Activated naive CD4-positive, alpha-beta T cell treated with anti-CD3 and anti-CD28 coated beads, Interleukin-2, amount 50 U/mL, for 16 hours (primary cell): ENCODE measurements at regions not wholly inside any gene's neighbourhood (a gene's known extent, or its start where the extent isn't known, plus 50 kb on each side); places are given as distances from the start of the nearest gene placed in this dataset.

Experiments
- DNase-seq: peaks from one replicate; pipeline ENCODE4 v3.0.0-alpha.2; 2020

DNA sequence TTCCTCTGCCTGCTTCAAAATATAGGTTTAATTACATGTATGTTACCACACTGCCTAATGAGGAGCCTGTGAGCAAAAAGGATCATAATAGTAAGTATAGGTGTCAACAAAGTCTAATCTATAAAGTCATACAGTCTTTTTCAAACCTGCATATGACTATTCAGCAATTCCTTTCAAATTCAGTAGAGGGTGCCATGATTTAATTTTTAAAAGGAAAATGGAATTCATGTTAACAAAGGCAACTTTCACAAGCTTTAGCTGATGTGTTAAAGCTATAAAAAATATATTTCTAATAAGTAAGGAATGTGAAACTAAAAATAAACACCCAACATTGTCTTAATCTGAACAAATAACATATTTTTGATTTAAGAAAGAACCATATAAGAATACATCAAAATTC is 52.1 kb downstream of the MPP7 start:
- DNase-seq, result no peak

GRCh38 chr10:28250358-28250757 is 52.5 kb downstream of the MPP7 start:
- no peak for DNase-seq

- DNase-seq, result no peak
These were observed 53.4 kb downstream of the MPP7 start for GRCh38 chr10:28249512-28249911.

GRCh38 chr10:28248092-28248491 is 54.8 kb downstream of the MPP7 start:
- no peak for DNase-seq

DNA sequence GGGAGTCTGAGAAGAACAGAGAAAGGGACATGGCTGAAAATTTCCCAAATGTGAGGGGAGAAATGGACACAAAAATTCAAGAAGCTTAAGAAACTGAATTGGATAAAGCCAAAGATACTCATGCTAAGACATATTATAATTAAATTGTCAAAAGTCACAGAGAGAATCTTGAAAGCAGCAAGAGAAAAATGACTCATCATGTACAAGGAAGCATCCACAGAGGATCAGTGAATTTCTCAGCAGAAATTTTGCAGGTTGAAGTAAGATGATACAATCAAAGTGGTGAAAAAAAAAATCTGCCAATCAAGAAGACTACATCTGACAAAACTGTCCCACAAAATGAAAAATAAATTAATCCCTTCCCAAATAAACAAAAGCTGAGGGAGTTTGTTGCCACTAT is 56.8 kb downstream of the MPP7 start:
- DNase-seq, result no peak

DNA sequence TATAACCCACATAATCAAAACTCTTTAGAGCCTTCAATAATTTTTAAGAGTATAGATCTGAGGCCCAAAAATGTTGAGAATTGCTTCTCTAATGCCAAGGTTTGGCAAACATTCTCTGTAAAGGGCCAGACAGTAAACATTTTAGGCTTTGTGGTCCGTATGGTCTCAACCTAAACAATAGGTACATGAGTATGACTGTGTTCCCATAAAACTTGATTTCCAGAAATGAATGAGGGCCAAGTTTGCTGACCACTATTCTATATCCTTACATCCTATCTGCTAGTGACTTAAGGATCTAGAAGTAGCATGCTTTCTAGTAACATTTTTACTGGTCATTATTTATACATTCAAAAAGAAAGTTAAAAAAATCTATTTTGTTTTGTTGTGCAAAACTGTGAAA is 58.9 kb downstream of the MPP7 start:
- DNase-seq, result no peak

DNA sequence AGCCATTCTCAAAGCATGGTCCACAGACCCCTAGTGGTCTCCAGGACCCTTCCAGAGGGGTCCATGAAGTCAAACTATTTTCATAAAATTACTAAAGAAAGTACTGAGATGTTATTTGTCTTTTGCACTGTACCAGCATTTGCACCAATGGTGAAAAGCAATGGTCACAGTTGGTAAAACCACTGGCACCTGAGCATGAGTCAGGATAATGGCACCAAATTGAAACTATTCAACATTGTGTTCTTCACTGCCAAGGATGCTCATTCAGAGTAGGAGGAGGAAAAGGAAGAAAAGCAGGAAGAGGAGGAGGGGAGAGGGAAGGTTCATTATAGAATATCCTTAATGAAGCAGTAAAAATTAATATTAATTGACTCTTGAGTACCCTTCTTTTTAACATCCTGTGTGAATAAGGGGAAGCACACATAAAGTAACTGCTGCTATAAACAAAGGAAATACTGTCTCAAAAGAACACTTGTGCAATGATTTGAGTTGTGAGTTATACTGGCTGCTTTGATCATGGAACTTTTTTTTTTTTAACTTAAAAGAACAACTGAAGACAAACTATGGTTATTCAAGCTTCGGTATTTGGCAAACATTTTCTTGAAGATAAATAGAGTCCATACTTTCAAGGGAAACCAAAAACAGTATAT is 60.2 kb downstream of the MPP7 start:
- no peak for DNase-seq

- peak; percentile 24 for DNase-seq
These were observed 61.0 kb downstream of the MPP7 start for GRCh38 chr10:28241741-28242399.

DNA sequence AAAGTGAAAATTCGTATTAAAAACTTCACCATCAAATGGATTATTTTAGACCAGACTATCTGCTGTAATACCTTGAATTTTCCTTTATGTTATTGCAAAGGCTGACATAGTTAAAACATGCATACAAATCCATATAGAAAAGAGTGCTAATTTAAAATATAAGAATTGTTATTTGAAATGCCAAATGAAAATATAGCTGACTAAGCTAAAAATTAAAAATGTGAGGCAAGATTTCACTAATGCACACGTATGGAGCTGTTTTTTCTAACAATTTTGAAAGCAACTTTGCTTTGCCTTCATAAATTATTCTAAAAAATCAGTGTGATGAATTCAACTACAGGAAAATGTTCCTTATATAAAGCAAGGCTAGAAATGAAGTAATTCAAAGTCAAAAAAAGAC is 62.5 kb downstream of the MPP7 start:
- no peak for DNase-seq

DNA sequence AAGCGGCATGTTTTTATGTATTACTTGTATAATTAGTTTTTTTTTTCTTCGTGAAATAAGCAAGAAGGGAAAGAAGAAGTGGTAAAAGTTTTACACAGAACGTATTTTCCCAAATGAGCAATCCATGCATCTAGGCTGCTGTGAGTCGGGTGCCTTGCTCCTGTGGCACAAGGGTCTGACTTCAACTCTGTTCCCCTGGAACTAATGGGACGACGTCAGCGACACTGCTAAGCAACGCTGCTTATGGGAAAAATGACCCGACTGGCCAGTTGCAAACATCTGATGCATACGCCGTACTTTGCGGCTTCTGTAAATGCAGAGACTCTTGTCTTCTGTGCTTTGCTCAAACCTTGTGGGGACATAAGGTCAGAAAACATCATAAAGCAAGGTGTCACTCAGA is 66.3 kb downstream of the MPP7 start:
- no peak for DNase-seq

- no peak for DNase-seq
These were observed 82.1 kb downstream of the MPP7 start for GRCh38 chr10:28220811-28221210.

DNA sequence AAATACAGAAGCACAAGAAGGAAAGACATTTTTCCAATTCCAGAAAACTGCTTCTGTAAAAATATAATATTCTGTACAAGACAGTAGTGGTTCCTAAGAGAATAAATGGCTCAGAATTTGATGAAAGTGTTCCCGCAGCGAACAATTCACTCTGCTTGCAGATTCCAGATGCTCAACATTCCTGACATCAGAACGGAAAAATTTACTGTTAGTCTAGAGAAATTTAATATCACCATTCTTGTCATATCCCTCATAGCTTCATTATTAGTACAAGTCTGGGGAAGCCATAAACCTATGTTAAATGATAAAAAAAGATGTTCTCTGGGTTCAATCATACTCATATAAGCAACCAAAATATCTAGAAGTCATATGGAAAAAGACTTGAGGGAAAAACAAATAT is 83.6 kb downstream of the MPP7 start:
- DNase-seq, result no peak

DNA sequence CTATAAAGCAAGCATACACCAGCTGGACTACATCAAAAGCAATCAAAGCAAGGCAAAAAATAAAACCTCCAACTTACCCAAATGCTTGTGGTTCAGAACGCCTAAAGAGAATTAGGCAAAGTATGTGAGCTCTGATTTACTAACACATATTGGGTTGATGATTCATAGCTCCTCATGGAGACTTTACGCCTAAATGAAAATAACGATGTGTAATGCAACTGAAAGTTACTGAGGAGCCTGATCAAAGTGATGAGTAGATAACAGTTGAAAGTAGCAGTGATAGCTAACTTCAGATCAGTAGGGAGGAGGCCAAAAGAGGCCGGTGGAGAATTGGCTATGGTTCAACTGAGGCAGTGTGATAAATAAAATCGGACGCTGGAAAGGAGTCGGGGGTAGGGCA is 85.0 kb downstream of the MPP7 start:
- peak; percentile 16 for DNase-seq

GRCh38 chr10:28215930-28216329 is 86.9 kb downstream of the MPP7 start:
- DNase-seq, result no peak

- no peak for DNase-seq
These were observed 88.6 kb downstream of the MPP7 start for GRCh38 chr10:28214219-28214618.

DNA sequence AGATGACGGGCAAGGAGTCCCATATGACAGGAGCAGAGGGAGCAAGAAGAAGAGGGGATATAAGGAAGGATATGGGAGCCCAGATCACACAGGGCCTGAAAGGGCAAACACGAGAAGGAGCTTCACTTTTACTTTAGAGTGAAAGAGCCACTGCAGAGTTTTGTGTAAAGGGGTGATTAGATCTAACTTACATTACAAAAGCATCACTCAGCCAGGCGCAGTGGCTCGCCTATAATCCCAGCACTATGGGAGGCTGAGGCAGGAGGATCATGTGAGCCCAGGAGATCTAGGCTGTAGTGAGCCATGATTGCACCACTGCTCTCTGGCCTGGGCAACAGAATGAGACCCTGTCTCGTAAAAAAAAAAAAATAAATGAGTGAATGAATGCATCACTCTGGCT is 91.1 kb downstream of the MPP7 start:
- DNase-seq, result no peak

GRCh38 chr10:28207799-28208198 is 95.1 kb downstream of the MPP7 start:
- no peak for DNase-seq

GRCh38 chr10:28202941-28203352 is 99.9 kb downstream of the MPP7 start:
- no peak for DNase-seq

- DNase-seq, result no peak
These were observed 101.2 kb downstream of the MPP7 start for GRCh38 chr10:28201410-28202400.

DNA sequence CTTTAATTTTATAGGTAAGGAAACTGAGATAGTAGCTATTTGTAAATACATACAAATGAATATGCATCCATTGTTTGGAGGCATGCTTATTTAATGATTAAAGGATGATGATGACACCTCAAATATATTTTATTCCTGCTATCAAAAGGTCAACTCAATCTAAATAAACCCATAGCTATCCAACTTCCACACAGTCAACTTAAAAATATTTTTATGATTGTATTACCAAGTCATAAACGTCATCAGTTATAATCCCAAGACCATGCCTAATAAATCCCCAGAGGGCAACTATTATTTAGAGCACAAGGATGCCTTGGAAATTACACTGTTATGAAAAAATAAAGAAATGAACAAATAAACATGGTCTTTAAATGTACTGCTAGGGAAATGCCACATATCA is 102.1 kb downstream of the MPP7 start:
- DNase-seq, result no peak

GRCh38 chr10:28199941-28200340 is 102.9 kb downstream of the MPP7 start:
- DNase-seq, result no peak

DNA sequence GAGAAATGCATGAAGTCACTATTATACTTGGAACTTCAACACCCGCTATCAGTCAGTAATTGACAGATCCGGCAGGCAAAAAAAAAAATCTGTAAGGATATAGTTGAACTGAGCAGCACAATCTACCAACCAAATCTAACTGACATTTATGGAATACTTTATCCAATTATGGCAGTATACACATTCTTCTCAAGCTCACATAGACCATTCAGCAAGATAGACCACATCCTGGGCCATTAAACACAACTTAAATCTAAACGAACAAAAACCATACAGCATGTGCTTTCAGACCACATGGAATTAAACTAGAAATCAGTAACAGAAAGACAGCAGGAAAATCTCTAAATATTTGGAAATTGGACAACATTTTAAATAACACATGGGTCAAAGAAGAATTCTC is 112.7 kb downstream of the MPP7 start:
- no peak for DNase-seq

- no peak for DNase-seq
These were observed 114.3 kb downstream of the MPP7 start for GRCh38 chr10:28188526-28188925.
